ENCODE measurements at regions not wholly inside any gene's neighbourhood (a gene's known extent, or its start where the extent isn't known, plus 50 kb on each side); places are given as distances from the start of the nearest gene placed in this dataset.

- no peak overlapping the region for H3K27ac ChIP-seq (ENCODE audit: extremely low read depth, low read depth, low read length)
- no peak overlapping the region for H3K4me3 ChIP-seq (ENCODE audit: low read depth, low read length)
- H3K36me3 ChIP-seq (ENCODE audit: control insufficient read depth in 2 of 2, insufficient read depth in 1 of 2, low read length in 2 of 2), result no peaks in the 10 kb centered on the region
- no peaks in the 10 kb centered on the region for H3K9me3 ChIP-seq (ENCODE audit: control insufficient read depth, insufficient read depth, low read depth, low read length)
- H3K4me1 ChIP-seq (ENCODE audit: control insufficient read depth, insufficient read depth, low read length), result no peaks in the 10 kb centered on the region
- TF ChIP-seq ZNF202 (tag by site-specific recombination; IDR thresholded peaks at IDR 0.05; ENCODE audit: borderline replicate concordance) (no peak), ZXDB (tag by site-specific recombination; IDR thresholded peaks at IDR 0.05) (no peak), MYNN (tag by site-specific recombination; IDR thresholded peaks at IDR 0.05; ENCODE audit: borderline replicate concordance) (no peak), ATF2 (tag by site-specific recombination; IDR thresholded peaks at IDR 0.05; ENCODE audit: low read depth) (no peak), ZNF654 (tag by site-specific recombination; IDR thresholded peaks at IDR 0.05; ENCODE audit: low read depth) (no peak), ZNF610 (tag by site-specific recombination; IDR thresholded peaks at IDR 0.05; ENCODE audit: borderline replicate concordance) (no peak), ZNF791 (tag by site-specific recombination; IDR thresholded peaks at IDR 0.05) (no peak), PRDM4 (tag by site-specific recombination; IDR thresholded peaks at IDR 0.05) (no peak), ZNF560 (tag by site-specific recombination; IDR thresholded peaks at IDR 0.05; ENCODE audit: borderline replicate concordance) (no peak), ZBTB10 (tag by site-specific recombination; IDR thresholded peaks at IDR 0.05) (no peak), HOXC10 (CRISPR knock-in tag; IDR thresholded peaks at IDR 0.05) (no peak), ZNF571 (tag by site-specific recombination; IDR thresholded peaks at IDR 0.05) (no peak), ZNF157 (tag by site-specific recombination; IDR thresholded peaks at IDR 0.05) (no peak), ZNF138 (tag by site-specific recombination; IDR thresholded peaks at IDR 0.05; ENCODE audit: borderline replicate concordance) (no peak), ZNF664 (tag by site-specific recombination; IDR thresholded peaks at IDR 0.05) (no peak)
- ChIA-PET CTCF (interaction anchor here (0.6 kb wide), 1 partner anchor 333 kb away, joined by 3 read pairs; no protein-coding TSS in a partner anchor), POLR2A (no interaction called here)
These were observed 361.2 kb upstream of the ERCC4 start for GRCh38 chr16:13558752-13559151.

GRCh38 chr16:13559624-13560023 is 360.3 kb upstream of the ERCC4 start:
- Histone ChIP-seq H3K4me3 (ENCODE audit: low read depth, low read length) (no peak overlapping the region), H3K36me3 (ENCODE audit: control insufficient read depth in 2 of 2, insufficient read depth in 1 of 2, low read length in 2 of 2) (no peaks in the 10 kb centered on the region), H3K27ac (ENCODE audit: extremely low read depth, low read depth, low read length) (no peak overlapping the region), H3K4me1 (ENCODE audit: control insufficient read depth, insufficient read depth, low read length) (no peaks in the 10 kb centered on the region), H3K9me3 (ENCODE audit: control insufficient read depth, insufficient read depth, low read depth, low read length) (no peaks in the 10 kb centered on the region)
- CTCF ChIA-PET, result interaction anchor here (0.7 kb wide), 1 partner anchor 14 kb away, joined by 3 read pairs; no protein-coding TSS in a partner anchor
- no peak for TF ChIP-seq FEZF1 (tag by site-specific recombination; IDR thresholded peaks at IDR 0.05)
- POLR2A ChIA-PET, result interaction anchor here (0.6 kb wide), 1 partner anchor 9 kb away, joined by 3 read pairs; no protein-coding TSS in a partner anchor

- POLR2A ChIA-PET, result no interaction called here
- H3K9me3 ChIP-seq (ENCODE audit: control insufficient read depth, insufficient read depth, low read depth, low read length), result no peaks in the 10 kb centered on the region
- CTCF ChIA-PET, result no interaction called here
- H3K4me1 ChIP-seq (ENCODE audit: control insufficient read depth, insufficient read depth, low read length), result no peaks in the 10 kb centered on the region
- no peak overlapping the region for H3K4me3 ChIP-seq (ENCODE audit: low read depth, low read length)
- no peaks in the 10 kb centered on the region for H3K36me3 ChIP-seq (ENCODE audit: control insufficient read depth in 2 of 2, insufficient read depth in 1 of 2, low read length in 2 of 2)
- no peak overlapping the region for H3K27ac ChIP-seq (ENCODE audit: extremely low read depth, low read depth, low read length)
- no peak for TF ChIP-seq ZNF610 (tag by site-specific recombination; IDR thresholded peaks at IDR 0.05; ENCODE audit: borderline replicate concordance)
- TF ChIP-seq ZNF768 (tag by site-specific recombination; IDR thresholded peaks at IDR 0.05), result no peak
- no peak for TF ChIP-seq ZNF558 (tag by site-specific recombination; IDR thresholded peaks at IDR 0.05)
- TF ChIP-seq HOXD13 (CRISPR knock-in tag; IDR thresholded peaks at IDR 0.05; ENCODE audit: borderline replicate concordance), result no peak
- no peak for TF ChIP-seq ZNF664 (tag by site-specific recombination; IDR thresholded peaks at IDR 0.05)
- no peak for TF ChIP-seq ZBTB11 (tag by site-specific recombination; conservative IDR thresholded peaks at IDR 0.05; ENCODE audit: low read depth)
- TF ChIP-seq GLIS2 (tag by site-specific recombination; IDR thresholded peaks at IDR 0.05), result no peak
These were observed 359.8 kb upstream of the ERCC4 start for GRCh38 chr16:13560151-13560550.
